H9 (cell line): ENCODE measurements at regions not wholly inside any gene's neighbourhood (a gene's known extent, or its start where the extent isn't known, plus 50 kb on each side); places are given as distances from the start of the nearest gene placed in this dataset.

Experiments
- DNase-seq: peaks from one replicate; pipeline ENCODE4 v3.0.0-alpha.2; 2017
- H2AFZ ChIP-seq: one replicate; pipeline ENCODE4 v1.6.1; 2013; ENCODE audit warnings: mild to moderate bottlenecking, low read length, control low read depth, moderate library complexity
- H2AK5ac ChIP-seq: 2 replicates; pipeline ENCODE4 v1.6.1; 2013; ENCODE audit warnings: low read length, control low read depth, mixed read lengths; ENCODE audit not compliant: insufficient read length
- H2BK120ac ChIP-seq: one replicate; pipeline ENCODE4 v1.6.1; 2013; ENCODE audit warnings: low read depth, mild to moderate bottlenecking, low read length, control low read depth, inconsistent platforms; ENCODE audit not compliant: poor library complexity, severe bottlenecking
- H2BK12ac ChIP-seq: 2 replicates; pipeline ENCODE4 v1.6.1; 2013; ENCODE audit warnings: low read length, control low read depth, mixed read lengths, low read depth; ENCODE audit not compliant: insufficient read length
- H2BK15ac ChIP-seq: 2 replicates; pipeline ENCODE4 v1.6.1; 2013; ENCODE audit warnings: low read depth, low read length, control low read depth
- H2BK20ac ChIP-seq: one replicate; pipeline ENCODE4 v1.6.1; 2013; ENCODE audit warnings: low read depth, mild to moderate bottlenecking, low read length, control low read depth, inconsistent platforms; ENCODE audit not compliant: poor library complexity, severe bottlenecking
- H2BK5ac ChIP-seq: 2 replicates; pipeline ENCODE4 v1.6.1; 2013; ENCODE audit warnings: low read length, control low read depth, mixed read lengths; ENCODE audit not compliant: insufficient read length
- H3K14ac ChIP-seq: 2 replicates; pipeline ENCODE4 v1.6.1; 2013; ENCODE audit warnings: low read length, control low read depth; ENCODE audit not compliant: insufficient read depth
- H3K18ac ChIP-seq: 2 replicates; pipeline ENCODE4 v1.6.1; 2013; ENCODE audit warnings: low read depth, mild to moderate bottlenecking, mixed read lengths, low read length, control low read depth; ENCODE audit not compliant: insufficient read length
- H3K23ac ChIP-seq: 2 replicates; pipeline ENCODE4 v1.6.1; 2013; ENCODE audit warnings: low read length, control low read depth, mixed read lengths, low read depth; ENCODE audit not compliant: insufficient read length
- H3K23me2 ChIP-seq: 2 replicates; pipeline ENCODE4 v1.6.1; 2013; ENCODE audit warnings: low read depth, mild to moderate bottlenecking, mixed read lengths, low read length, control low read depth; ENCODE audit not compliant: insufficient read length, poor library complexity, severe bottlenecking
- H3K27ac ChIP-seq: 2 replicates; pipeline ENCODE4 v1.5.1; 2013; ENCODE audit warnings: low read length, control low read depth, mixed read lengths, low read depth; ENCODE audit not compliant: insufficient read length
- H3K27me3 ChIP-seq: 2 replicates; pipeline ENCODE4 v1.6.1; 2013; ENCODE audit warnings: low read length, control low read depth, inconsistent platforms; ENCODE audit not compliant: insufficient read depth
- H3K4ac ChIP-seq: 2 replicates; pipeline ENCODE4 v1.6.1; 2013; ENCODE audit warnings: low read depth, mild to moderate bottlenecking, control low read depth, inconsistent platforms, low read length, moderate library complexity
- H3K4me1 ChIP-seq: 2 replicates; pipeline ENCODE4 v1.6.1; 2013; ENCODE audit warnings: low read length, control low read depth, inconsistent platforms; ENCODE audit not compliant: insufficient read depth
- H3K4me2 ChIP-seq: 2 replicates; pipeline ENCODE4 v1.6.1; 2013; ENCODE audit warnings: low read length, control low read depth, mixed read lengths; ENCODE audit not compliant: insufficient read length, insufficient read depth
- H3K56ac ChIP-seq: 2 replicates; pipeline ENCODE4 v1.6.1; 2013; ENCODE audit warnings: low read depth, mild to moderate bottlenecking, mixed read lengths, low read length, control low read depth; ENCODE audit not compliant: insufficient read length
- H3K79me1 ChIP-seq: 2 replicates; pipeline ENCODE4 v1.6.1; 2013; ENCODE audit warnings: low read depth, mild to moderate bottlenecking, moderate library complexity, low read length, control low read depth, inconsistent platforms; ENCODE audit not compliant: insufficient read depth, poor library complexity, severe bottlenecking
- H3K79me2 ChIP-seq: 2 replicates; pipeline ENCODE4 v1.6.1; 2013; ENCODE audit warnings: low read length, control low read depth, inconsistent platforms; ENCODE audit not compliant: insufficient read depth
- H3K9ac ChIP-seq: 2 replicates; pipeline ENCODE4 v1.6.1; 2013; ENCODE audit warnings: low read length, control low read depth, mixed read lengths; ENCODE audit not compliant: insufficient read length; ENCODE audit errors: extremely low read depth
- H3K9me3 ChIP-seq: one replicate; pipeline ENCODE4 v1.6.1; 2013; ENCODE audit warnings: low read depth, low read length, inconsistent platforms; ENCODE audit not compliant: control insufficient read depth
- H3T11ph ChIP-seq: one replicate; pipeline ENCODE4 v1.6.1; 2013; ENCODE audit warnings: mild to moderate bottlenecking, low read length, control low read depth, inconsistent platforms
- H4K20me1 ChIP-seq: one replicate; pipeline ENCODE4 v1.6.1; 2013; ENCODE audit not compliant: control insufficient read depth, insufficient read length, insufficient read depth
- H4K5ac ChIP-seq: 2 replicates; pipeline ENCODE4 v1.6.1; 2013; ENCODE audit warnings: low read depth, mild to moderate bottlenecking, mixed read lengths, low read length, control low read depth; ENCODE audit not compliant: insufficient read length
- H4K8ac ChIP-seq: replicated peaks from 2 replicates; pipeline ENCODE4 v1.6.1; 2013; ENCODE audit warnings: low read length, control low read depth, mixed read lengths, low read depth; ENCODE audit not compliant: insufficient read length
- H4K91ac ChIP-seq: 2 replicates; pipeline ENCODE4 v1.6.1; 2013; ENCODE audit warnings: low read depth, mild to moderate bottlenecking, moderate library complexity, mixed read lengths, low read length, control low read depth; ENCODE audit not compliant: insufficient read length
- H3K27ac Mint-ChIP-seq, 3 experiments: 2 replicates in 2 of 3; 3 replicates in 1 of 3; pipeline ENCODE4 v1.8.0; 2020 to 2021; ENCODE audit warnings: mixed read lengths in 3 of 3, mild to moderate bottlenecking in 1 of 3, moderate library complexity in 1 of 3
- H3K27me3 Mint-ChIP-seq: 2 replicates; pipeline ENCODE4 v1.8.0; 2021; ENCODE audit warnings: low read depth, mild to moderate bottlenecking, moderate library complexity, mixed read lengths
- H3K36me3 Mint-ChIP-seq, 3 experiments: 2 replicates in 2 of 3; 3 replicates in 1 of 3; pipeline ENCODE4 v1.8.0; 2020 to 2021; ENCODE audit warnings: low read depth in 3 of 3, mixed read lengths in 3 of 3; ENCODE audit not compliant: insufficient read depth in 1 of 3
- H3K4me1 Mint-ChIP-seq, 2 experiments: 2 replicates each; pipeline ENCODE4 v1.8.0; 2020; ENCODE audit warnings: mixed read lengths in 2 of 2
- H3K4me3 Mint-ChIP-seq, 2 experiments: 2 replicates in 1 of 2; 3 replicates in 1 of 2; pipeline ENCODE4 v1.8.0; 2020 to 2021; ENCODE audit warnings: mild to moderate bottlenecking in 2 of 2, mixed read lengths in 2 of 2, moderate library complexity in 1 of 2
- H3K9me3 Mint-ChIP-seq, 2 experiments: 2 replicates in 1 of 2; 3 replicates in 1 of 2; pipeline ENCODE4 v1.8.0; 2020; ENCODE audit warnings: mild to moderate bottlenecking in 2 of 2, mixed read lengths in 2 of 2, moderate library complexity in 1 of 2
- WGBS: extraction: QIAGEN DNeasy Blood & Tissue Kit; methylation state at CpG from one replicate; pipeline ENCODE4 v1.1.7; 2013; ENCODE audit warnings: missing lambda C conversion rate, low lambda C conversion rate, mixed read lengths; ENCODE audit not compliant: insufficient read length; ENCODE audit errors: extremely low coverage; 5-methylcytosine and 5-hydroxymethylcytosine counted together
- TF ChIP-seq, protein P1 (sequence below): fragments of 200-600 bp; sonication (generic); conservative IDR thresholded peaks from 3 replicates; pipeline ENCODE4 v1.8.0; 2021; ENCODE audit warnings: antibody characterized with exemption, mild to moderate bottlenecking

DNA sequence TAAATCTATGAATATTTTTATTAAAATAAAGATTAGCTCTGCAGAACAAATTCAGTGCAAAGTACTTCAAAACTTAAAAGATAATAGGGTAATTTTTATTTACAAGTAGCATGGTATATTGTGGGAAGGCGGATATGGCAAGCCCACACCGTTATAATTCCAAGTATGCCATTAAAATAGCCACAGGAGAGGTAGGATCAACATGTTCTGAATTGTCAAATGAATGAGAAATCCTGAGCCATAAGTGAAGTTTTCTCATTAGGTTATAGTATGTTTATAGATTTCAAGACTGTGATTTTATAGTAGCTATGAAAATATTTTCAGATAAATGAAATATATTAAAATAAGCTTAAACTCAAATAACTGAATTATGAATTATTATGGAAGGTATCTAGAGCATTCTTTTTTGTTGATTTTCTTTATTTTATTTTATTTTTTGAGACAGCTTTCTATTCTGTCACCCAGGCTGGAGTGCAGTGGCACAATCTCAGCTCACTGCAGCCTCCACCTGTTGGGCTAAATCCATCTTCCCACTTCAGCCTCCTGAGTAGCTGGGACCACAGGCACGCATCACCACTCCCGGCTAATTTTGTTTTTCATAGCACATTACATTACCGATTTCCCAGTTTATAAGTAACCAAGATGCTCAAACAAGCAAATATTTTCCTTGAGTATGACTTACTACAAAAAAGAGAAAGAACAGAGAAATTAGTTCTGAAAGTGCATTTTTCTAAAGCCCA lies 956.6 kb downstream of the GATA3 start:
- Histone ChIP-seq H3K56ac (no peak overlapping the region), H3K4me1 (no peaks in the 10 kb centered on the region; the same call in 1 of the 2 replicates), H4K91ac (no peak overlapping the region), H2AK5ac (no peak overlapping the region), H4K20me1 (no peaks in the 10 kb centered on the region), H3K4me2 (no peak overlapping the region), H3K27me3 (no peaks in the 10 kb centered on the region), H3K27ac (no peak overlapping the region), H4K5ac (no peak overlapping the region), H3K4ac (no peak overlapping the region), H2BK5ac (no peak overlapping the region), H3K9ac (no peak overlapping the region), H3T11ph (no peak overlapping the region), H3K14ac (no peak overlapping the region), H2BK20ac (no peak overlapping the region), H3K9me3 (no peaks in the 10 kb centered on the region), H3K23ac (no peak overlapping the region), H3K18ac (no peak overlapping the region), H4K8ac (no peak overlapping the region), H3K79me2 (no peaks in the 10 kb centered on the region), H2BK120ac (no peak overlapping the region), H2AFZ (no peak overlapping the region), H3K23me2 (no peaks in the 10 kb centered on the region), H3K79me1 (no peaks in the 10 kb centered on the region), H2BK12ac (no peak overlapping the region), H2BK15ac (no peak overlapping the region)
- TF ChIP-seq, protein P1, sequence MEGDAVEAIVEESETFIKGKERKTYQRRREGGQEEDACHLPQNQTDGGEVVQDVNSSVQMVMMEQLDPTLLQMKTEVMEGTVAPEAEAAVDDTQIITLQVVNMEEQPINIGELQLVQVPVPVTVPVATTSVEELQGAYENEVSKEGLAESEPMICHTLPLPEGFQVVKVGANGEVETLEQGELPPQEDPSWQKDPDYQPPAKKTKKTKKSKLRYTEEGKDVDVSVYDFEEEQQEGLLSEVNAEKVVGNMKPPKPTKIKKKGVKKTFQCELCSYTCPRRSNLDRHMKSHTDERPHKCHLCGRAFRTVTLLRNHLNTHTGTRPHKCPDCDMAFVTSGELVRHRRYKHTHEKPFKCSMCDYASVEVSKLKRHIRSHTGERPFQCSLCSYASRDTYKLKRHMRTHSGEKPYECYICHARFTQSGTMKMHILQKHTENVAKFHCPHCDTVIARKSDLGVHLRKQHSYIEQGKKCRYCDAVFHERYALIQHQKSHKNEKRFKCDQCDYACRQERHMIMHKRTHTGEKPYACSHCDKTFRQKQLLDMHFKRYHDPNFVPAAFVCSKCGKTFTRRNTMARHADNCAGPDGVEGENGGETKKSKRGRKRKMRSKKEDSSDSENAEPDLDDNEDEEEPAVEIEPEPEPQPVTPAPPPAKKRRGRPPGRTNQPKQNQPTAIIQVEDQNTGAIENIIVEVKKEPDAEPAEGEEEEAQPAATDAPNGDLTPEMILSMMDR = no peak
- no peak for DNase-seq
- H3K4me3 Mint-ChIP-seq = no peak overlapping the region
- WGBS = no CpG with 5 or more reads among the region's 5 CpGs
- peaks cover 3 to 4% of the 10 kb centered on the region in 2 experiments; a peak in 1 of 4 replicates for H3K4me1 Mint-ChIP-seq
- H3K27me3 Mint-ChIP-seq = no peaks in the 10 kb centered on the region
- H3K27ac Mint-ChIP-seq = no peak overlapping the region
- H3K36me3 Mint-ChIP-seq = no peaks in the 10 kb centered on the region; a peak in 1 of 7 replicates
- H3K9me3 Mint-ChIP-seq = no peaks in the 10 kb centered on the region
